Loucy (cell line): ENCODE measurements at regions not wholly inside any gene's neighbourhood (a gene's known extent, or its start where the extent isn't known, plus 50 kb on each side); places are given as distances from the start of the nearest gene placed in this dataset.

Experiments used
- H2AFZ ChIP-seq: fragments of 200-600 bp; sonication (generic); 2 replicates; pipeline ENCODE4 v1.6.0; 2016; ENCODE audit warnings: antibody characterized with exemption, mild to moderate bottlenecking, low read length, moderate library complexity
- H3F3A ChIP-seq: fragments of 200-600 bp; 2 replicates; pipeline ENCODE4 v1.6.0; 2016; ENCODE audit warnings: antibody characterized with exemption, low read depth, mild to moderate bottlenecking
- H3K27me3 ChIP-seq: fragments of 200-600 bp; sonication (generic); 2 replicates; pipeline ENCODE4 v1.6.1; 2014; ENCODE audit warnings: low read length, mild to moderate bottlenecking; ENCODE audit not compliant: insufficient read depth, poor library complexity, severe bottlenecking
- H3K36me3 ChIP-seq: fragments of 200-600 bp; sonication (generic); 2 replicates; pipeline ENCODE4 v1.6.1; 2016; ENCODE audit warnings: low read length; ENCODE audit not compliant: insufficient read depth
- H3K4me1 ChIP-seq: fragments of 200-600 bp; sonication (generic); 2 replicates; pipeline ENCODE4 v1.5.1; 2014; ENCODE audit warnings: low read length, mild to moderate bottlenecking; ENCODE audit not compliant: insufficient read depth, poor library complexity, severe bottlenecking
- H3K4me2 ChIP-seq: fragments of 200-600 bp; sonication (generic); 2 replicates; pipeline ENCODE4 v1.6.0; 2014; ENCODE audit warnings: antibody characterized with exemption, low read length, low read depth, mild to moderate bottlenecking; ENCODE audit not compliant: poor library complexity, severe bottlenecking
- H3K4me3 ChIP-seq: fragments of 200-600 bp; sonication (generic); 2 replicates; pipeline ENCODE4 v1.5.1; 2014; ENCODE audit warnings: low read length, mild to moderate bottlenecking, mixed read lengths; ENCODE audit not compliant: poor library complexity, severe bottlenecking
- H3K79me2 ChIP-seq: fragments of 200-600 bp; sonication (generic); 2 replicates; pipeline ENCODE4 v1.6.1; 2014; ENCODE audit warnings: low read length; ENCODE audit not compliant: insufficient read depth
- H3K9ac ChIP-seq: fragments of 200-600 bp; sonication (generic); 2 replicates; pipeline ENCODE4 v1.6.0; 2014; ENCODE audit warnings: mild to moderate bottlenecking, low read depth, low read length, moderate library complexity; ENCODE audit not compliant: poor library complexity, severe bottlenecking
- H3K9me2 ChIP-seq: fragments of 200-600 bp; sonication (generic); replicated peaks from 2 replicates; pipeline ENCODE4 v1.6.1; 2016; ENCODE audit warnings: low read depth, low read length, mixed read lengths
- H3K9me3 ChIP-seq: fragments of 200-600 bp; sonication (generic); 2 replicates; pipeline ENCODE4 v1.6.1; 2014; ENCODE audit warnings: mild to moderate bottlenecking, antibody characterized with exemption, low read length, low read depth; ENCODE audit not compliant: insufficient read depth
- H4K20me1 ChIP-seq: fragments of 200-600 bp; sonication (generic); 2 replicates; pipeline ENCODE4 v1.6.0; 2014; ENCODE audit warnings: antibody characterized with exemption, low read length, mild to moderate bottlenecking; ENCODE audit not compliant: insufficient read depth, poor library complexity, severe bottlenecking
- CTCF ChIP-seq: fragments of 200-600 bp; sonication (generic); conservative IDR thresholded peaks from 2 replicates; pipeline ENCODE4 v1.5.1; 2014; ENCODE audit warnings: mild to moderate bottlenecking, antibody characterized with exemption, low read length
- EZH2phosphoT487 ChIP-seq: fragments of 200-600 bp; IDR thresholded peaks from 2 replicates; pipeline ENCODE4 v1.6.1; 2018; ENCODE audit warnings: antibody characterized with exemption, mild to moderate bottlenecking, moderate library complexity, borderline replicate concordance

GRCh38 chr6:19736066-19736465, 101.1 kb upstream of the ID4 start:
- no peak overlapping the region for H2AFZ ChIP-seq
- H3K9me3 ChIP-seq = 0 out of 2 replicates have a peak, but pooled peaks cover 5% of the 10 kb centered on the region
- H3K4me3 ChIP-seq = no peak overlapping the region
- H3K27me3 ChIP-seq = no peaks in the 10 kb centered on the region
- H3K79me2 ChIP-seq = no peaks in the 10 kb centered on the region
- no peak overlapping the region for H3K4me2 ChIP-seq
- TF ChIP-seq EZH2phosphoT487 (no peak), CTCF (no peak)
- H3K4me1 ChIP-seq = no peaks in the 10 kb centered on the region
- H4K20me1 ChIP-seq = no peaks in the 10 kb centered on the region
- H3K9ac ChIP-seq = no peak overlapping the region
- no peaks in the 10 kb centered on the region for H3K36me3 ChIP-seq
- H3K9me2 ChIP-seq = no peaks in the 10 kb centered on the region
- H3F3A ChIP-seq = no peaks in the 10 kb centered on the region

GRCh38 chr6:19738010-19738409, 99.2 kb upstream of the ID4 start:
- Histone ChIP-seq H4K20me1 (no peaks in the 10 kb centered on the region), H2AFZ (no peak overlapping the region), H3K36me3 (no peaks in the 10 kb centered on the region), H3K4me3 (no peak overlapping the region), H3K4me2 (no peak overlapping the region), H3K4me1 (no peaks in the 10 kb centered on the region), H3K9me3 (0 out of 2 replicates have a peak, but pooled peaks cover 5% of the 10 kb centered on the region), H3K9me2 (no peaks in the 10 kb centered on the region), H3K27me3 (no peaks in the 10 kb centered on the region), H3K9ac (no peak overlapping the region), H3K79me2 (no peaks in the 10 kb centered on the region), H3F3A (no peaks in the 10 kb centered on the region)
- no peak for TF ChIP-seq EZH2phosphoT487
- no peak for TF ChIP-seq CTCF

GRCh38 chr6:19749722-19750121, 87.4 kb upstream of the ID4 start:
- Histone ChIP-seq H3K36me3 (no peaks in the 10 kb centered on the region), H3K9ac (no peak overlapping the region), H3K4me1 (no peaks in the 10 kb centered on the region), H3K9me3 (no peaks in the 10 kb centered on the region), H3K27me3 (no peaks in the 10 kb centered on the region), H2AFZ (no peak overlapping the region), H3K9me2 (no peaks in the 10 kb centered on the region), H4K20me1 (no peaks in the 10 kb centered on the region), H3K79me2 (no peaks in the 10 kb centered on the region), H3F3A (no peaks in the 10 kb centered on the region), H3K4me2 (no peak overlapping the region), H3K4me3 (no peak overlapping the region)
- no peak for TF ChIP-seq EZH2phosphoT487
- no peak for TF ChIP-seq CTCF
